NCI-H1417 (cell line): ENCODE measurements at regions not wholly inside any gene's neighbourhood (a gene's known extent, or its start where the extent isn't known, plus 50 kb on each side); places are given as distances from the start of the nearest gene placed in this dataset.

Source experiments
- DNase-seq, 3 experiments: peaks; one replicate each; lab custom pipeline; 2025; lab: John Stamatoyannopoulos, UW

- no peak for DNase-seq
These were observed 98.2 kb downstream of the PDCL3 start for GRCh38 chr2:100660851-100661584.

GRCh38 chr2:100662866-100663265, 100.1 kb downstream of the PDCL3 start:
- no peak for DNase-seq

DNA sequence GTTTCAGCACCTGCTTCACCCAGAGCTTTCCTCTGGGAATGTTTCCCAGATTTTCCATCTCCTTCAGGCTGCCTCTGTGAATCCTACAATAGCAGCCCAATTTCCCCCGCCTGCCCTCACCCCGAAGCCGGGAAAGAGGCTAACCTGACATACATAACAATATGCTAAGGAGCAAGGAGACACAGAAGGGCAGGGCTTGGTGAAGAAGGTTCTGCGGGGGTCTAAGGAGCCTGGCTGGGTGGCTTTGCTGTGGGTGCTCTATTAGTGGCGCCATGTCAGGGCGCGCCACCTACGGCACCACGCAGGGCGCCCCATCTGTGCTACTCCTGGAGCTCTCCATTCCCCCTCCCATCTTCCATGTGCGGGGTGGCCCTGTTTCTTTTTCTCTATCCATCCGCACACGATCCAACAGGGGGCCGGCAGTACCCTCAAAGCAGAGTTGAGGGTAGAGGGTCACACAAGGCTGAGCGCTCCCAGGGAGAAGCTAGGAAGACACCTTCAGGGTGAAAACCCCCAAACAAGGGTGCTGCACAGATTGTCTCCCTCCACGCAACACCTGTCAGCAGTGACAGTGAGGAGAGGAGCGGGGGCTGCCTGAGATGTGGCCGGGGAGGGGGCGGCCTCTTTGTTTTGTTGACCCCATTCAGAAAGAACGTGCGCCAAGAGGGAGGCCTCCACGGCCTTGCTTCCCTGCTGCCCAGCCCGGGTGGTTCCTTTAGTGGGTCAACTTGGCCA, 101.4 kb downstream of the PDCL3 start:
- DNase-seq = no peak

- no peak for DNase-seq
These were observed 101.9 kb downstream of the PDCL3 start for GRCh38 chr2:100664756-100665101.

- DNase-seq = no peak
These were observed 104.2 kb downstream of the PDCL3 start for GRCh38 chr2:100666996-100667395.

DNA sequence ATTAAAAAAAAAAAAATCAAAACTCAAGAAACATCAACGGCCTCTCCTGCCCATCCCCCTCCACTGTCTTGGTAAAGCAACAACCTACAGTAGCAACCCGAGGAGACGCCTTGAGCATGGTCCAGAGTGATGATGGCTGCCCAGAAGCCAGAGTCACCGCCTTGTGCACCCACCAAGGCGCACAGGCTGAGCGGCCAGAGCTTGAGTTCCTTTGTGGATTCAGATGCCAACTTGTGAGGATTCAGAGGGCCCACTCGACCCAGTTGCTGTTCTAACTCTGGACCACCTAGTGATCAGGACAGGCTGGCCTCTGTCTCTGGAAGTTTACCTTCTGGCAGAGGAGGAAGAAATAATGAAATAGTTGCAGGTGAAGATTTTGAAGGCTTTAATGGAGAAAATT, 105.0 kb downstream of the PDCL3 start:
- DNase-seq = no peak

DNA sequence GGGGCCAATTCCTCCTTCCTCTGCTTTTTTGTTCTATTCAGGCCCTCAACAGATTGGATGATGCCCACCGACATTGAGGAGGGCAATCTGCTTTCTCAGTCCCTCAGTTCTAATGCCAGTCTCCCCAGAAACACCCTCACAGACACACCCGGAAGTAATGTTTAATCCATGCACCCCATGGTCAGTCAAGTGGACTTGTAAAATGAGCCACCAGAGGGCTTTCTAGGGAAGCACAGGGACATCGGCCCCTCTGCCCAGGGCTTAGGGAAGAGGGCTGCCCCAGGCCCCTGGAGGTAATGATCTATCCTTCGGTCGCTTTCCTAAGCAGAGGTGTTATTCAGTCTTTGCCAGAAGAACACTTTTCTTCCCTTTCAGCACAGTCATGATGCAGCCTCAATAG, 107.4 kb downstream of the PDCL3 start:
- DNase-seq = no peak

DNA sequence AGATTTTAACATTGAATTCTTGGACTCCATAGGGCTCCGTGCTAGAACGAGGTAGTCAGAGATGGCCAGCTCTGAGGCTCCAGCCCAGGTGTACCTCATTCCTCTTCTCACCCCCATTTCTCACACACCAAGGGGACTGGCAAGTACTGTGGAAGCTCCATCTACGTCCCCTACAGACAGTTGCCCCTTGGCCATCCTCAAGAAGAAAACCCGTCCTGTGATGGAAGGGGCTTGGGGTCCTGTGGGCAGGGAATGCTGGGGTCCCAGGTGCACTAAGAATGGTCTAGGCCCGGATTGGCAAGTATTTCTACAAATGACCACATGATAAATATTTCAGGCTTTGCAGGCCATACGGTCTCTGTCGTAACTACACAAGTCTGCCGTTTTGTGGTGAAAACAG, 110.3 kb downstream of the PDCL3 start:
- DNase-seq = no peak

DNA sequence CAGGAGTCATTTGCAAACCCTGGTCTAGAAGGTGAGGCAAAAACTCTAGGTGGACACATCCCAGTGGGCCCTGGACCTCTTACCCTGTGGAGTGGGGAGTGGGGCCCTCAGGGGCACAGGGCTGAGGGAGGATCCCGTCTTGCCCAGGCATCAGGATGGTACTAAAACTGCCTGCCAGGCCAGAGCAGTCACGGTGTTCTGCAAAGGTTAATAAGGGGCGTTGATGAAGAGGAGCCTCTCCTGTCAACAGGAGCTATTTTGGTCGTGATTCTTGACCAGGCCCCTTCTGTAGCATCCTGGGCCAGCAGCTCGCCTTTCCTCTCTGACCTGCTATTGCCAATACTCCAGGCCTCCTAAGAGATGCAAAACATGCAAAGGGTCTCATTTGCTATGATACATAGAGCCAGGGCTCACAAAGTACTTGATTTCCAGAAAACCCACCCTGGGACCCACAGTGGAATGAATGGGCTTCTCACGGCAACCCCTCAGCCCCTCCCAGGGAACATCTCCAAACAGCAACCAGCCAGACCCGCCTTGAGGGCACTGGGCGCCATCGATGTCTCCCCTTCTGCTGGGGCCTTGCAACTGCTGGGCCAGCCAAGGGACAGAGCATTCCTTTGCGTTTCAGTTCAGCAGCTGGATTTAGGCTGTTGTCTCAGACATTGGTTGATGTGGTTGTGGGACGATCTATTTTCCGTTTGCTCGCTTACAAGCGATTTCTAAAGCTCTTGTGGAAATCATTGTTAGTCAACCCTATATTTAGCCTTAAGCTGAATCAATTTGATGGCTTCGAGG, 111.1 kb downstream of the PDCL3 start:
- DNase-seq = no peak

DNA sequence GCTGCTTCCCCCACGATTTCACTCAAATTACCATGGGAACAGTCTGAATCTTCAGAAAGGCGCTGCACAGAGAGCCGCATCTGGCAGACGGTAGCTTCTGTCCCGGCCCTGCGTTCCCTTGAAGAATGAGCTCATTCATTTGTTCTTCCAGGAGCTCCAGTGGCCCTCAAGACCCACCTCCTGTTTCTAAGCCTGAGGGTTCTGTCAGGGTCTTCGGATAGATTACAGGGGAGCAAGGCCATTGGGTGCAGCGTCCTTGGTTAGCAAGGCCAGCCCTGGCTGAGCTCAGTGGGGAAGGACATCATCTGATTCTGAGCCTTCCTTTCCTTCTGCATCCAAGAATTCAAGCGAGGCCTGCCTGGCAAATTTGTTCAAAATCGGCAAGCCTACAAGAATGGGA, 111.9 kb downstream of the PDCL3 start:
- DNase-seq = no peak

DNA sequence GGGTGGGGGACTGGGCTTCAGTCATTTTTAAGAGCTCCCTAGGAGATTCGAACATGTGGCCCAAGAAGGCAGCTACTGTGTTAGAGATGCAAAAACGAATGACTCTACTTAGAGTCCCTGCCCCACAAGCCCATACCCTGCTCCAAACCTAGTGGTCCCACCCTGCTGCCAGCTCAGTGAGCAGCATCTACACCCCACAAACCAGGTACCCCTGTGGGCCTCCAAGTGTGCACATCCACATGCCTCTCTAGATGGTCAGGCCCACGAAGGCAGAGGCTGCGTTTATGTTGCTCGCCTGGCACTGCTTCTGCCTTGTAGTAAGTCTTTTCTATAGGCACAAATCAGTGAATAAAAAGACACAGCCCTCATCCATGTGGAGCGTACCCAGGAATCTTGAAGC, 112.6 kb downstream of the PDCL3 start:
- no peak for DNase-seq

- DNase-seq = no peak
These were observed 113.1 kb downstream of the PDCL3 start for GRCh38 chr2:100675855-100676254.

- DNase-seq = no peak
These were observed 113.6 kb downstream of the PDCL3 start for GRCh38 chr2:100676346-100676745.

- no peak for DNase-seq
These were observed 114.9 kb downstream of the PDCL3 start for GRCh38 chr2:100677611-100678185.

DNA sequence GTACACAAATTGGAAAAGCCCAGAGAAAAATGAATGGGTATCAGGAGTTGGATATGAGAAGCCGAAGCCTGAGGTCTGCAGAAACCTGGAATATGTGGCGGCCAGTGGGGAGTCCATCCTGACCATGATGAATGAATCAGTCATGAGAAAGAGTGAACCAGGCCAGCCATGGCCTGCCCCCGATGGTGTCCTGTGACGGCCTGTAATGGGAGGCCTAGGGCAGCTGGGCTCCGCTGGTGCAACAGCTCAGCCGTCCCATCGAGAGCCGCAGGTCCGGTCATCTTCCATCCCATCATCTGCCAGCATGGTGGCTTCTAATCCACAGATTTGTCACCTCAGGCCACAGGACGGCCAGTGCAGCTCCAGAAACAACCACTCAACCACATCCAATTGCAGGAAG, 116.4 kb downstream of the PDCL3 start:
- DNase-seq = no peak

DNA sequence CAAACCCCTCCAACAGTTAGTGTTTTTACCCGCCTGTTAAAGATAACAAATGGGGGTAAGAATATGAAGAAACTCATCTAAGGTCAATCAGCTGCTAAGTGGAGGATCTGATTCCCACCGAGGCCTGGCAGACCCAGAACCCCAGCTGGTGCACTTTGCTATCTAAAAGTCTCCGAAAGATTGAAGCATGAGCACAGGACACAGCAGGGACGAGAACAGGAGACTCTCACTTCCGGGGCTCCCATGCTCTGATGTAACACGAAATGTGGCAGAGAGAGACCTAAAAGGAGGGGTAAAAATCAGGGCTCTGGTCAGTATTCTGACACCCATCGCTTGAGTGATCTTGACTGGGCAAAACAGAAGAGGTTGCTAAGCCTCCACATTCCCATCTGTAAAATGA, 119.7 kb downstream of the PDCL3 start:
- DNase-seq = no peak

DNA sequence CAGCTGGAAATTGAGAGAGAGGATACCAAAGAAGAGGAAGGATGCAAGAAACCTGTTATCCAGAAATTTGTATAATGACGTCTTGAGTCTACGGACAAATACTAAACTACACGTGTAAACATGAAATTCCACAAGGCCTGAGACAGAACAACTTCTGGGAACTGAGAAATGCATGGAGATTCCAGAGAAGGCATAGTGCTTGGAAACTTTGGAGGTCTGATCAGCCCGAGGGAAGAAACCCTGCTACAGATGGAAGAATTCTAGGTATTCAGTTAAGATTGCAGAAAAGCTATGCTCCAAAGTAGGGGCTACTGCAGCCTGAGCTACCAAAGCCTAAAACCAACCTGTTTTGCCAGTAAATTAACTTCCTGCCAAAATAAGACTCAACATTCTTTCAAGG, 120.4 kb downstream of the PDCL3 start:
- DNase-seq = no peak

DNA sequence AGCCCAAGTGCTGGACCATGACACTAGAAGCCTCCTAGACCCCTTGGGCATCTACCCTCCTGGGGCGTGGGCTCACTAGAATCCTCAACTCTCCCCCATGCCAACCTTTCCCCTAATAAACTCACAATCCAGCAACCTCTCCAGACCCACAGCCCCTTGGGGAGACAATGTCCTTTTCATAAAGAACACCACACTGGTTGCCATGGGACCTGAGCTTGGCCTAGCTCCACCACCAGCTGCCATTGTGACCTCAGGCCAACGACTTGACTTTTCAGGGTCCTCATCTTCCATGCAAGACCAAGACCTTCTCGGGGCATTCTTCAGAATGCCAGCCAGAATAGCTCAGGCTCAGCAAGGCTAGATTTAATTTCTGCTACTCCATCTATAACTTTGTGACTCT, 128.1 kb upstream of the NPAS2 start:
- DNase-seq = no peak

DNA sequence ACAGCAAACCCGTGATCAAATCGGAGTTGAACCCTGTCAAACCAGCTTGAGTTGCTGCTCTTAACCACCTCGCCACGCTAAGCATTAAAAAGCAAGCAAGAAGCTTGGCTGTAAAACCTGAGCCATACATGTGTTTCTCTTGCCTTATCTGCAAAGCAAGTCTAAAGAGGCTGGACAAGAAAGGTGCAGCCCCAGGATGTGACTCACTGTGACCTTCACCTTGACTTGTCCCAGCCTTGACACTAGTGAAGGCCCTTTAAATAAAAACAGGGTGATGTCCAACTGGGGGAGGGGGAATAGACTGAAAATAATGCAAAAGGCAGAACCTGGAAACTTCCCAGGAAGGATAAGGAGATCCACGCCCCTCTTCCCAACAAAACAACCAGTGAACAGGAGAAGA, 127.6 kb upstream of the NPAS2 start:
- no peak for DNase-seq

GRCh38 chr2:100692906-100693305, 127.0 kb upstream of the NPAS2 start:
- DNase-seq = no peak

- no peak for DNase-seq
These were observed 120.8 kb upstream of the NPAS2 start for GRCh38 chr2:100699131-100699530.

- no peak for DNase-seq
These were observed 117.4 kb upstream of the NPAS2 start for GRCh38 chr2:100702438-100703109.
